Adrenal gland (tissue), 9 donors: ENCODE measurements at regions not wholly inside any gene's neighbourhood (a gene's known extent, or its start where the extent isn't known, plus 50 kb on each side); places are given as distances from the start of the nearest gene placed in this dataset.
"Not testable (repeated sequence)": the region's sequence is repeated elsewhere in the genome, so short reads cannot be mapped to it uniquely, and the experiment has no call there.

Experiments
- DNase-seq, 7 donors: peaks; one replicate each; pipeline ENCODE4 v3.0.0-alpha.2; 2019 to 2020
- H3K27ac ChIP-seq, 5 donors: fragments of 200-600 bp; sonication (generic) in 4 of 5; 1 replicate in 3 of 5; 2 replicates in 2 of 5; pipeline versions ENCODE4 v1.5.1 to v1.8.0; 2016 to 2020; ENCODE audit warnings: mild to moderate bottlenecking in 1 of 5
- H3K27me3 ChIP-seq: fragments of 200-600 bp; 2 replicates; pipeline ENCODE4 v1.8.0; 2021
- H3K36me3 ChIP-seq, 2 donors: fragments of 200-600 bp; replicated peaks in 1 of 2; 1 replicate in 1 of 2; 2 replicates in 1 of 2; pipeline versions ENCODE4 v1.5.1 to v1.8.0; 2018 to 2022
- H3K4me1 ChIP-seq, 2 donors: fragments of 200-600 bp; replicated peaks in 1 of 2; 1 replicate in 1 of 2; 2 replicates in 1 of 2; pipeline versions ENCODE4 v1.5.1 to v1.8.0; 2018 to 2021
- H3K4me3 ChIP-seq, 4 donors: fragments of 200-600 bp; sonication (generic) in 3 of 4; one replicate each; pipeline ENCODE4 v1.5.1; 2016 to 2018
- H3K9me3 ChIP-seq, 3 donors: fragments of 200-600 bp; sonication (generic) in 1 of 3; replicated peaks in 1 of 3; 1 replicate in 2 of 3; 2 replicates in 1 of 3; pipeline versions ENCODE4 v1.5.1 to v1.8.0; 2016 to 2021
- CTCF ChIP-seq, 6 experiments: fragments of 450-650 bp in 4 of 6; fragments of 200-600 bp in 2 of 6; sonication (generic) in 1 of 6; IDR thresholded peaks; 1 replicate in 5 of 6; 2 replicates in 1 of 6; pipeline versions ENCODE4 v1.5.1 to v1.8.0; 2016 to 2021; ENCODE audit warnings: antibody characterized with exemption in 6 of 6, mild to moderate bottlenecking in 2 of 6, moderate library complexity in 1 of 6
- POLR2A ChIP-seq, 2 donors: fragments of 450-650 bp; IDR thresholded peaks; one replicate each; pipeline ENCODE4 v1.6.1; 2017; ENCODE audit warnings: antibody characterized with exemption in 2 of 2, mild to moderate bottlenecking in 2 of 2, moderate library complexity in 1 of 2
- WGBS, 4 donors: extraction: QIAGEN DNeasy Blood & Tissue Kit in 2 of 4; methylation state at CpG; one replicate each; pipeline versions ENCODE4 v1.1.5 to v1.1.7; 2013 to 2017; 5-methylcytosine and 5-hydroxymethylcytosine counted together
- intact Hi-C, 2 donors: fragments of 100-400 bp; cut with DNase I; formaldehyde crosslinking; loops; one replicate each; pipeline versions ENCODE4 v1.14.1 to v1.15.0; 2022 to 2023
- donor health status: healthy with polysubstance abuse.
- donor health status: Bipolar disorder and iron deficiency.
- donor health status: DM: yes; HTN: yes; CAD: no.
- donor health status: DM: no; HTN: no; CAD: no.
- donor health status: DM: no; HTN: no; CAD: no.

GRCh38 chr3:61464518-61465140 lies 96.7 kb upstream of the PTPRG start:
- Histone ChIP-seq H3K27ac (peak overlapping the region in 1 of 5 donors; percentile 22), H3K9me3 (no peaks in the 10 kb centered on the region), H3K4me3 (no peak overlapping the region), H3K4me1 (peaks cover 0 to 8% of the 10 kb centered on the region in 2 donors), H3K36me3 (no peaks in the 10 kb centered on the region), H3K27me3 (no peaks in the 10 kb centered on the region)
- peak in 3 of 7 donors; percentile 7 to 23 (median 21) for DNase-seq
- intact Hi-C loops, result no loop called here
- TF ChIP-seq CTCF (IDR thresholded peaks at IDR 0.05), result no peak
- no peak for TF ChIP-seq POLR2A (IDR thresholded peaks at IDR 0.05)
- 39 to 52% (median 45%) methylated on average over 9 of the region's 9 CpGs for WGBS, 4 donors

- H3K36me3 ChIP-seq, result no peaks in the 10 kb centered on the region
- H3K9me3 ChIP-seq, result no peaks in the 10 kb centered on the region
- no peak overlapping the region for H3K4me3 ChIP-seq
- intact Hi-C loops, result no loop called here
- H3K27ac ChIP-seq, result no peak overlapping the region
- 60 to 72% (median 65%) methylated on average over 3 of the region's 3 CpGs for WGBS, 4 donors
- no peaks in the 10 kb centered on the region for H3K27me3 ChIP-seq
- DNase-seq, result no peak
- TF ChIP-seq CTCF (IDR thresholded peaks at IDR 0.05) (no peak), POLR2A (IDR thresholded peaks at IDR 0.05) (no peak)
- peaks cover 0 to 8% of the 10 kb centered on the region in 2 donors for H3K4me1 ChIP-seq
Measured at GRCh38 chr3:61466357-61466756, 95.0 kb upstream of the PTPRG start.

- TF ChIP-seq CTCF (IDR thresholded peaks at IDR 0.05) (no peak), POLR2A (IDR thresholded peaks at IDR 0.05) (no peak)
- no peak for DNase-seq
- H3K27me3 ChIP-seq, result no peaks in the 10 kb centered on the region
- 89 to 93% (median 91%) methylated on average over 4 of the region's 4 CpGs for WGBS, 4 donors
- no peaks in the 10 kb centered on the region for H3K4me1 ChIP-seq
- intact Hi-C loops, result no loop called here
- no peak overlapping the region for H3K27ac ChIP-seq
- no peaks in the 10 kb centered on the region for H3K9me3 ChIP-seq
- H3K4me3 ChIP-seq, result no peak overlapping the region
- H3K36me3 ChIP-seq, result no peaks in the 10 kb centered on the region
Measured at GRCh38 chr3:61483997-61484396, 77.4 kb upstream of the PTPRG start.

GRCh38 chr3:61493339-61493738 lies 68.0 kb upstream of the PTPRG start:
- no peak overlapping the region for H3K27ac ChIP-seq
- no peaks in the 10 kb centered on the region for H3K36me3 ChIP-seq
- no peaks in the 10 kb centered on the region for H3K27me3 ChIP-seq
- DNase-seq, result no peak
- intact Hi-C loops, result no loop called here
- H3K9me3 ChIP-seq, result no peaks in the 10 kb centered on the region
- H3K4me3 ChIP-seq, result no peak overlapping the region
- no peak for TF ChIP-seq CTCF (IDR thresholded peaks at IDR 0.05)
- no peak for TF ChIP-seq POLR2A (IDR thresholded peaks at IDR 0.05)
- 55 to 66% (median 64%) methylated on average over 3 of the region's 3 CpGs for WGBS, 4 donors
- H3K4me1 ChIP-seq, result no peaks in the 10 kb centered on the region

GRCh38 chr3:61494309-61494708 lies 67.1 kb upstream of the PTPRG start:
- not testable (repeated sequence) for H3K4me1 ChIP-seq
- 59 to 80% (median 78%) methylated on average over 3 of the region's 3 CpGs for whole genome bisulfite sequencing, 4 donors

More at GRCh38 chr3:61494309-61494708, 67.1 kb upstream of the PTPRG start:
- H3K36me3 ChIP-seq, H3K9me3 ChIP-seq, H3K4me3 ChIP-seq, intact Hi-C loops, DNase-seq, H3K27me3 ChIP-seq, H3K27ac ChIP-seq: not testable (repeated sequence)
